ENCODE measurements at regions not wholly inside any gene's neighbourhood (a gene's known extent, or its start where the extent isn't known, plus 50 kb on each side); places are given as distances from the start of the nearest gene placed in this dataset.

DNA sequence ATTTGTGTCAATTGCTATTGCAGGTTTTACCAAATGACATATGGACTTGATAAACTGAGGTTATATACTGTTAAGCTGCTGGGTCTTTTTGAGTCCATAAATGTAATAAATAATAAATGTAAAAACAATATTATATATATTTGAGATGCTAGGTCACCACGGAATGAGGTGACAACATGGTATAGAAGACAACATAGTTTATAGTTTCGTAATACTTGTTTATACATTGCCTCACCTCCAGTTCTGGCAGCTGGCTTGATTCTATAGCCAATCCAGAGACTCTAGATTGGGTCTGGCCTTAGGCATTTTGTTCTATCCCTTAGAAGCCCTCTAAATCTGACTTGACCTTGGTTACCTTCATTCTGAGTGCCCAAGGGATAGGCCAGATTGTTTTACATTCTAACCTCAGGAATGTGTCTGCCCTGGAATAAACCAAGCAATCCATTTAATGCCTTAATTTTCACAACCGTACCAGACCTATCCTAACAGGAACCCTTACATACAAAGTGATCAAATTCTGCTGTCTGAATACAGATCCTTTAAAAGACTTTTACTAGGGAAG is 61.5 kb upstream of the STXBP5 start:
- TF ChIP-seq POLR2A (IDR thresholded peaks at IDR 0.05), result no peak
- TF ChIP-seq, protein P1, sequence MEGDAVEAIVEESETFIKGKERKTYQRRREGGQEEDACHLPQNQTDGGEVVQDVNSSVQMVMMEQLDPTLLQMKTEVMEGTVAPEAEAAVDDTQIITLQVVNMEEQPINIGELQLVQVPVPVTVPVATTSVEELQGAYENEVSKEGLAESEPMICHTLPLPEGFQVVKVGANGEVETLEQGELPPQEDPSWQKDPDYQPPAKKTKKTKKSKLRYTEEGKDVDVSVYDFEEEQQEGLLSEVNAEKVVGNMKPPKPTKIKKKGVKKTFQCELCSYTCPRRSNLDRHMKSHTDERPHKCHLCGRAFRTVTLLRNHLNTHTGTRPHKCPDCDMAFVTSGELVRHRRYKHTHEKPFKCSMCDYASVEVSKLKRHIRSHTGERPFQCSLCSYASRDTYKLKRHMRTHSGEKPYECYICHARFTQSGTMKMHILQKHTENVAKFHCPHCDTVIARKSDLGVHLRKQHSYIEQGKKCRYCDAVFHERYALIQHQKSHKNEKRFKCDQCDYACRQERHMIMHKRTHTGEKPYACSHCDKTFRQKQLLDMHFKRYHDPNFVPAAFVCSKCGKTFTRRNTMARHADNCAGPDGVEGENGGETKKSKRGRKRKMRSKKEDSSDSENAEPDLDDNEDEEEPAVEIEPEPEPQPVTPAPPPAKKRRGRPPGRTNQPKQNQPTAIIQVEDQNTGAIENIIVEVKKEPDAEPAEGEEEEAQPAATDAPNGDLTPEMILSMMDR (IDR thresholded peaks at IDR 0.05), result no peak
- TF ChIP-seq EP300 (IDR thresholded peaks at IDR 0.05), result no peak

Measured in ovary (tissue), 3 donors.